GM06990 (cell line): ENCODE measurements at regions not wholly inside any gene's neighbourhood (a gene's known extent, or its start where the extent isn't known, plus 50 kb on each side); places are given as distances from the start of the nearest gene placed in this dataset.

Source experiments
- DNase-seq: peaks from one replicate; pipeline ENCODE4 v3.0.0-alpha.2; 2011; ENCODE audit not compliant: insufficient read length; ENCODE audit errors: extremely low read depth
- H3K27me3 ChIP-seq: replicated peaks from 2 replicates; pipeline ENCODE4 v1.6.0; 2011; ENCODE audit warnings: low read length; ENCODE audit not compliant: control insufficient read depth, insufficient read depth
- H3K36me3 ChIP-seq: 2 replicates; pipeline ENCODE4 v1.5.1; 2011; ENCODE audit warnings: low read length; ENCODE audit not compliant: control insufficient read depth, insufficient read depth
- H3K4me3 ChIP-seq: replicated peaks from 2 replicates; pipeline ENCODE4 v1.5.1; 2011; ENCODE audit warnings: low read depth, mild to moderate bottlenecking, control low read depth, low read length
- CTCF ChIP-seq: IDR thresholded peaks from 2 replicates; pipeline ENCODE4 v1.5.1; 2011; ENCODE audit warnings: low read length, control low read depth, mild to moderate bottlenecking, inconsistent platforms; ENCODE audit not compliant: insufficient read depth, poor library complexity, severe bottlenecking

DNA sequence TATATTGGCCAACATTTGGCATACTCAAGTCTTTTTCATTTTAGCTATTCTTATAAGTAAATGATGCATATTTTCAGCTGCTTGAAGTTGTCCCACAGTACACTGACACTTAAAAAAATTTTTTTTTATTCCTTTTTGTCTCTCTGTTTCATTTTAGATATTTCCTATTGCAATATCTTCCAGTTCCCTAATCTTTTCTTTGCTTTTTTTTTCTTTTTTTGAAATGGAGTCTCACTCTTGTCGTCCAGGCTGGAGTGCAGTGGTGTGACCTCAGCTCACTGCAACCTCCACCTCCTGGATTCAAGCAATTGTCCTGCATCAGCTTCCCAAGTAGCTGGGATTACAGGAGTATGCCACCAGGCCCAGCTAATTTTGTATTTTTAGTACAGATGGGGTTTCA is 217.4 kb upstream of the KRR1 start:
- Histone ChIP-seq H3K27me3 (no peaks in the 10 kb centered on the region), H3K4me3 (no peak overlapping the region), H3K36me3 (no peaks in the 10 kb centered on the region)
- no peak for DNase-seq
- TF ChIP-seq CTCF = no peak

GRCh38 chr12:75727577-75727976 is 216.2 kb upstream of the KRR1 start:
- no peak overlapping the region for H3K4me3 ChIP-seq
- no peaks in the 10 kb centered on the region for H3K27me3 ChIP-seq
- H3K36me3 ChIP-seq = no peaks in the 10 kb centered on the region
- DNase-seq = no peak
- TF ChIP-seq CTCF = no peak

DNA sequence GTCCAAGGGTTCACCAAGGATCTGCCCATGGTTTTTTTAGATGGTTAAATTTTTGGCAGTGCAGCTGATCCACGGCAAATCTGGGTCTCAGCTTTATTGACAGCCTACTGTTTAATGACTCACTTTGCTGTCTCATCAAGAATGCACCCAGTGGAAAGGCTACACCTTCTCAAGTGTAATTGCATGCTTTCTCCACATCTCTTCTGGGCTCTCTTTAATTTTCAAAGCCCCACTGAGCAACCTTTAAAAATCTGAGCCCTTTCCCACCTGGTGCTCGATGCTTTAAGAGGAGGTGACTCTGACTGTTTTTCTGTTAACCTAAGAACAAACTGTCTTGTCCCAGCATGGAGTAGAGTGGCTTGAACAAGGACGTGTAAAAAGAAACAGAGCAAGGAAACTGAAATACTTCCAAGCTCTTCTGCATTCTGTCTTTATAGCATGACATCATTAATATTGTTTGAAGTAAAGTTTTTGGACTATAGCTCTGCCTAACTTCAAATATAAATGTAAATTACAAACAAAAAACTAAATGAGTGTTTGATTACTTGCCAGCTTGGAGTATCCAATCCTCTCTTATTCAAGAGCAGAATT is 214.2 kb upstream of the KRR1 start:
- no peak overlapping the region for H3K4me3 ChIP-seq
- no peak for TF ChIP-seq CTCF
- no peak for DNase-seq
- no peaks in the 10 kb centered on the region for H3K27me3 ChIP-seq
- H3K36me3 ChIP-seq = no peaks in the 10 kb centered on the region

DNA sequence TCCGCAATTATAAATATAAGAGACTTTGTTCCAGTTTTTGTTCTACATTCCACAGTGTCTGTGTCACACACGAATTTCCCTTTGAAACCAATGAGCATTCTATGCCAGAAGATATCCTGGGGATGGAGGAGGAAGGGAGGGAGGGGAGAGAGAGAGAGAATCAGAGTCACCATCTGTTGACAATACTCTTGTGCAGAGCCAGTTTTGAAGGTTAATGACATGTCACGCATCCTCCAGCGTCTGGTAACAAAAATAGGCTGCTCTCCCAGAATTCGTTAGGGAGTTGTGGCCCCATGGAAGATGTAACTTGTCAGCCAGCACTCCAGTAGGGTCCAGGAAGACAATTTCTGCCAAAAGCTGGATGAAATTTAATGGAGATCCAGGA is 213.5 kb upstream of the KRR1 start:
- Histone ChIP-seq H3K27me3 (no peaks in the 10 kb centered on the region), H3K4me3 (no peak overlapping the region), H3K36me3 (no peaks in the 10 kb centered on the region)
- DNase-seq = no peak
- no peak for TF ChIP-seq CTCF

DNA sequence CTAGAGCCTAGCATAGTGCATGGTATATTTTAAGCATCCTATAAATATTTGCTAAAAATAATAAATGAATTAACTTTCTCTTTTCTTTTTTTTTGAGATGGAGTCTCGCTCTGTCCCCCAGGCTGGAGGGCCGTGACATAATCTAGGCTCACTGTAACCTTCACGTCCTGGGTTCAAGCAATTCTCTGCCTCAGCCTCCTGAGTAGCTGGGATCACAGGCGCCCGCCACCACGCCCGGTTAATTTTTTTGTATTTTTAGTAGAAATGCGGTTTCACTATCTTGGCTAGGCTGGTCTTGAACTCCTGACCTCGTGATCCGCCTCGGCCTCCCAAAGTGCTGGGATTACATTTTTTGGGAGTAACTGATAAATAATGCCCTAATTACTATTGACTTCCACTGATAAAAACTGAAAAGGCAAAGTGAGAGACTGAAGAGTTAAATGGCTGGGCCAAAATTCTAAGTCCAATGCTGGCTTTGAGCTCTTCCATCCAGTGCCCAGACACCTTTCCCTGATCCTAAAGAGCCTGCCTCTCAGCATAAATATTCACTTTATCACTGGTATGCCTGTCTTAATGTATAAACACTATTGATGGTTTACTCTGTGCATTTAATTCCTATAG is 213.0 kb upstream of the KRR1 start:
- Histone ChIP-seq H3K27me3 (no peaks in the 10 kb centered on the region), H3K36me3 (no peaks in the 10 kb centered on the region), H3K4me3 (no peak overlapping the region)
- DNase-seq = no peak
- TF ChIP-seq CTCF = no peak
